LNCaP clone FGC (cell line): ENCODE measurements at regions not wholly inside any gene's neighbourhood (a gene's known extent, or its start where the extent isn't known, plus 50 kb on each side); places are given as distances from the start of the nearest gene placed in this dataset.
"Not testable (repeated sequence)": the region's sequence is repeated elsewhere in the genome, so short reads cannot be mapped to it uniquely, and the experiment has no call there.

ENCODE experiments used
- DNase-seq: peaks from one replicate; pipeline ENCODE4 v3.0.0-alpha.2; 2011; ENCODE audit warnings: low read depth
- H3K4me3 ChIP-seq: 2 replicates; pipeline ENCODE4 v1.5.1; 2011; ENCODE audit warnings: mild to moderate bottlenecking, low read depth, low read length, control low read depth
- TF ChIP-seq, protein P1 (sequence below): IDR thresholded peaks from 2 replicates; pipeline ENCODE4 v1.5.1; 2012; ENCODE audit warnings: mild to moderate bottlenecking; ENCODE audit not compliant: control insufficient read depth, insufficient read depth; ENCODE audit errors: extremely low read depth

- TF ChIP-seq, protein P1, sequence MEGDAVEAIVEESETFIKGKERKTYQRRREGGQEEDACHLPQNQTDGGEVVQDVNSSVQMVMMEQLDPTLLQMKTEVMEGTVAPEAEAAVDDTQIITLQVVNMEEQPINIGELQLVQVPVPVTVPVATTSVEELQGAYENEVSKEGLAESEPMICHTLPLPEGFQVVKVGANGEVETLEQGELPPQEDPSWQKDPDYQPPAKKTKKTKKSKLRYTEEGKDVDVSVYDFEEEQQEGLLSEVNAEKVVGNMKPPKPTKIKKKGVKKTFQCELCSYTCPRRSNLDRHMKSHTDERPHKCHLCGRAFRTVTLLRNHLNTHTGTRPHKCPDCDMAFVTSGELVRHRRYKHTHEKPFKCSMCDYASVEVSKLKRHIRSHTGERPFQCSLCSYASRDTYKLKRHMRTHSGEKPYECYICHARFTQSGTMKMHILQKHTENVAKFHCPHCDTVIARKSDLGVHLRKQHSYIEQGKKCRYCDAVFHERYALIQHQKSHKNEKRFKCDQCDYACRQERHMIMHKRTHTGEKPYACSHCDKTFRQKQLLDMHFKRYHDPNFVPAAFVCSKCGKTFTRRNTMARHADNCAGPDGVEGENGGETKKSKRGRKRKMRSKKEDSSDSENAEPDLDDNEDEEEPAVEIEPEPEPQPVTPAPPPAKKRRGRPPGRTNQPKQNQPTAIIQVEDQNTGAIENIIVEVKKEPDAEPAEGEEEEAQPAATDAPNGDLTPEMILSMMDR: no peak
- no peak for DNase-seq
- H3K4me3 ChIP-seq: no peak overlapping the region
Observed at GRCh38 chr17:16880843-16881230, 91.1 kb downstream of the TNFRSF13B start.

DNA sequence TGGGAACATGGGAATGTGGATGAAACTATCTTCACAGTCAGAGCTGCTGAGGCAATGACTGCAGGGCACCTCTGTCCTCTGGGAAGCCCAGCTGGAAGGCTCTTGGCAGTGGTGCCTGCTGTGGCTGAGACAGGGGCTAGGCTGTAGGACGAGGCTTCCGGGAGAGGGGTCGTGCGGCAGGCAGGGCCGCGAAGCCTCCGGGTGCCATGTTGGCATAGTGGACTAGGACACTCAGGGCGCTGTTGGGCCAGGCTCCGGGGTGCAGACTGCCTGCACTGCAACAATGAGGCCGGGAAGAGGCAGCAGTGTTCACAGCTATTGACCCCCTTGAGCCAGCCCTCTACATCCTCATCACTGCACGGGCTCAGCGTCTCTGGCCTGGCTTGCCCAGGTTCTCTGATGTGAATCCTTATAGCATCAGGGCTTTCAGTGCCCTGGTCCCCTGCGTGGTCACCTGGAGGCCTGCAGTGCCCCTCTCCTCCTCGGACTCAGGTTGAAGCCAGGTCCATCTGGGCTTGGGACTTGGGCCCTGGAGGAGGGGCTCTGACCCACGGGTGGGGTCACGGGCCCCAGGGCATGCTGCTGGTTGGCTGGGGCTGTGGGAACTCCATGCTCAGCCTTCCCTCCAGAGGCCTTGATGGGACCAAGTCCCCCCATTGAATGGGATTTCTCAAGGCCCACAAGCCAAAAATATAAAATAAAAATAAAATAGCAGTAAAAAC lies 91.6 kb downstream of the TNFRSF13B start:
- TF ChIP-seq, protein P1: no peak
- no peak overlapping the region for H3K4me3 ChIP-seq
- DNase-seq: no peak

GRCh38 chr17:16879686-16880085 lies 92.2 kb downstream of the TNFRSF13B start:
- TF ChIP-seq, protein P1: no peak
- H3K4me3 ChIP-seq: no peak overlapping the region
- DNase-seq: no peak

- TF ChIP-seq, protein P1: no peak
- DNase-seq: no peak
Observed at GRCh38 chr17:16878606-16879005, 93.3 kb downstream of the TNFRSF13B start.

GRCh38 chr17:16878084-16878483 lies 93.8 kb downstream of the TNFRSF13B start:
- TF ChIP-seq, protein P1: no peak
- no peak overlapping the region for H3K4me3 ChIP-seq
- no peak for DNase-seq

More at GRCh38 chr17:16878606-16879005, 93.3 kb downstream of the TNFRSF13B start:
- H3K4me3 ChIP-seq: no peak overlapping the region

GRCh38 chr17:16877099-16877498 lies 94.8 kb downstream of the TNFRSF13B start:
- TF ChIP-seq, protein P1: no peak

GRCh38 chr17:16875662-16876061 lies 96.3 kb downstream of the TNFRSF13B start:
- H3K4me3 ChIP-seq: no peak overlapping the region
- TF ChIP-seq, protein P1: no peak
- no peak for DNase-seq

More at GRCh38 chr17:16877099-16877498, 94.8 kb downstream of the TNFRSF13B start:
- no peak for DNase-seq
- H3K4me3 ChIP-seq: no peak overlapping the region

GRCh38 chr17:16874216-16874615 lies 97.7 kb downstream of the TNFRSF13B start:
- DNase-seq, H3K4me3 ChIP-seq: not testable (repeated sequence)
